Effector memory CD8-positive, alpha-beta T cell (primary cell): ENCODE measurements at regions not wholly inside any gene's neighbourhood (a gene's known extent, or its start where the extent isn't known, plus 50 kb on each side); places are given as distances from the start of the nearest gene placed in this dataset.
"Not testable (repeated sequence)": the region's sequence is repeated elsewhere in the genome, so short reads cannot be mapped to it uniquely, and the experiment has no call there.

Experiments
- ATAC-seq: fragments of 150-1000 bp; cut with Tn5 transposase; replicated peaks from 2 replicates; pipeline ENCODE4 v1.10.0; 2021; ENCODE audit warnings: mild to moderate bottlenecking, moderate library complexity
- DNase-seq, 3 experiments: peaks; one replicate each; pipeline ENCODE4 v3.0.0; 2021
- H3K27ac Mint-ChIP-seq, 2 donors: one replicate each; pipeline ENCODE4 v1.8.0; 2022; ENCODE audit warnings: mild to moderate bottlenecking in 2 of 2, mixed read lengths in 2 of 2, moderate library complexity in 2 of 2
- H3K27me3 Mint-ChIP-seq, 2 donors: one replicate each; pipeline ENCODE4 v1.8.0; 2022; ENCODE audit warnings: mixed read lengths in 2 of 2
- H3K36me3 Mint-ChIP-seq: one replicate; pipeline ENCODE4 v1.8.0; 2022; ENCODE audit warnings: mild to moderate bottlenecking, moderate library complexity, mixed read lengths; ENCODE audit not compliant: insufficient read depth
- H3K4me1 Mint-ChIP-seq, 2 donors: one replicate each; pipeline ENCODE4 v1.8.0; 2022; ENCODE audit warnings: low read depth in 2 of 2, mixed read lengths in 2 of 2
- H3K4me3 Mint-ChIP-seq, 2 donors: one replicate each; pipeline ENCODE4 v1.8.0; 2022; ENCODE audit warnings: mild to moderate bottlenecking in 2 of 2, mixed read lengths in 2 of 2, moderate library complexity in 2 of 2
- H3K9me3 Mint-ChIP-seq, 2 donors: one replicate each; pipeline ENCODE4 v1.8.0; 2022; ENCODE audit warnings: mixed read lengths in 2 of 2

- no peaks in the 10 kb centered on the region for H3K36me3 Mint-ChIP-seq
- H3K27ac Mint-ChIP-seq, result no peak overlapping the region
- no peaks in the 10 kb centered on the region for H3K4me1 Mint-ChIP-seq
- ATAC-seq (no peak), DNase-seq (no peak)
- no peak overlapping the region for H3K4me3 Mint-ChIP-seq
- H3K9me3 Mint-ChIP-seq, result no peaks in the 10 kb centered on the region
- peaks cover 64 to 80% of the 10 kb centered on the region in 2 donors for H3K27me3 Mint-ChIP-seq
These were observed 304.4 kb downstream of the FOXL1 start for GRCh38 chr16:86882586-86883280.

- Mint-ChIP-seq H3K36me3 (no peaks in the 10 kb centered on the region), H3K27ac (no peak overlapping the region), H3K4me3 (no peak overlapping the region), H3K27me3 (peaks cover 60 to 79% of the 10 kb centered on the region in 2 donors), H3K9me3 (no peaks in the 10 kb centered on the region), H3K4me1 (no peaks in the 10 kb centered on the region)
- DNase-seq (no peak), ATAC-seq (no peak)
These were observed 305.4 kb downstream of the FOXL1 start for GRCh38 chr16:86883583-86884389.

- Mint-ChIP-seq H3K36me3 (no peaks in the 10 kb centered on the region), H3K9me3 (no peaks in the 10 kb centered on the region), H3K27me3 (peaks cover 55 to 73% of the 10 kb centered on the region in 2 donors), H3K4me3 (no peak overlapping the region), H3K4me1 (no peaks in the 10 kb centered on the region), H3K27ac (no peak overlapping the region)
- no peak for ATAC-seq
- no peak for DNase-seq
These were observed 306.0 kb downstream of the FOXL1 start for GRCh38 chr16:86884390-86884650.

- H3K27me3 Mint-ChIP-seq, result peaks cover 47 to 65% of the 10 kb centered on the region in 2 donors
- DNase-seq (no peak), ATAC-seq (no peak)
- no peak overlapping the region for H3K27ac Mint-ChIP-seq
- H3K36me3 Mint-ChIP-seq, result no peaks in the 10 kb centered on the region
- H3K9me3 Mint-ChIP-seq, result no peaks in the 10 kb centered on the region
- no peak overlapping the region for H3K4me3 Mint-ChIP-seq
- no peaks in the 10 kb centered on the region for H3K4me1 Mint-ChIP-seq
These were observed 306.8 kb downstream of the FOXL1 start for GRCh38 chr16:86885139-86885538.

GRCh38 chr16:86886651-86887050 lies 308.3 kb downstream of the FOXL1 start:
- no peak for DNase-seq
- Mint-ChIP-seq H3K27me3 (peaks cover 37 to 59% of the 10 kb centered on the region in 2 donors), H3K36me3 (no peaks in the 10 kb centered on the region), H3K4me3 (no peak overlapping the region), H3K9me3 (no peaks in the 10 kb centered on the region), H3K27ac (no peak overlapping the region), H3K4me1 (no peaks in the 10 kb centered on the region)
- no peak for ATAC-seq

GRCh38 chr16:86887416-86887815 lies 309.1 kb downstream of the FOXL1 start:
- H3K36me3 Mint-ChIP-seq, result no peaks in the 10 kb centered on the region
- DNase-seq, result no peak
- no peak overlapping the region for H3K27ac Mint-ChIP-seq
- no peak overlapping the region for H3K4me3 Mint-ChIP-seq
- peaks cover 30 to 53% of the 10 kb centered on the region in 2 donors for H3K27me3 Mint-ChIP-seq
- no peak for ATAC-seq
- H3K4me1 Mint-ChIP-seq, result no peaks in the 10 kb centered on the region
- H3K9me3 Mint-ChIP-seq, result no peaks in the 10 kb centered on the region

- no peaks in the 10 kb centered on the region for H3K36me3 Mint-ChIP-seq
- no peak overlapping the region for H3K27ac Mint-ChIP-seq
- no peaks in the 10 kb centered on the region for H3K4me1 Mint-ChIP-seq
- ATAC-seq, result no peak
- H3K27me3 Mint-ChIP-seq, result peaks cover 27 to 55% of the 10 kb centered on the region in 2 donors
- no peak for DNase-seq
- no peaks in the 10 kb centered on the region for H3K9me3 Mint-ChIP-seq
- H3K4me3 Mint-ChIP-seq, result no peak overlapping the region
These were observed 310.1 kb downstream of the FOXL1 start for GRCh38 chr16:86888231-86889053.

GRCh38 chr16:86889054-86889366 lies 310.7 kb downstream of the FOXL1 start:
- DNase-seq, H3K27ac Mint-ChIP-seq, H3K36me3 Mint-ChIP-seq, H3K4me1 Mint-ChIP-seq, ATAC-seq, H3K9me3 Mint-ChIP-seq, H3K4me3 Mint-ChIP-seq: not testable (repeated sequence)
- peaks cover 32 to 57% of the 10 kb centered on the region in 2 donors for H3K27me3 Mint-ChIP-seq

- ATAC-seq, result no peak
- Mint-ChIP-seq H3K4me3 (no peak overlapping the region), H3K27ac (no peak overlapping the region), H3K9me3 (no peaks in the 10 kb centered on the region), H3K4me1 (no peaks in the 10 kb centered on the region), H3K36me3 (no peaks in the 10 kb centered on the region), H3K27me3 (peaks cover 27 to 57% of the 10 kb centered on the region in 2 donors)
- DNase-seq, result no peak
These were observed 311.6 kb downstream of the FOXL1 start for GRCh38 chr16:86889974-86890373.

GRCh38 chr16:86891121-86891520 lies 312.8 kb downstream of the FOXL1 start:
- H3K27ac Mint-ChIP-seq, result no peak overlapping the region
- ATAC-seq (no peak), DNase-seq (no peak)
- no peaks in the 10 kb centered on the region for H3K36me3 Mint-ChIP-seq
- no peaks in the 10 kb centered on the region for H3K4me1 Mint-ChIP-seq
- no peaks in the 10 kb centered on the region for H3K9me3 Mint-ChIP-seq
- no peak overlapping the region for H3K4me3 Mint-ChIP-seq
- H3K27me3 Mint-ChIP-seq, result peaks cover 25 to 57% of the 10 kb centered on the region in 2 donors

GRCh38 chr16:86891631-86892030 lies 313.3 kb downstream of the FOXL1 start:
- Mint-ChIP-seq H3K4me1 (no peaks in the 10 kb centered on the region), H3K27me3 (peaks cover 29 to 57% of the 10 kb centered on the region in 2 donors), H3K9me3 (no peaks in the 10 kb centered on the region), H3K36me3 (peaks cover 3% of the 10 kb centered on the region), H3K27ac (no peak overlapping the region), H3K4me3 (no peak overlapping the region)
- DNase-seq (no peak), ATAC-seq (no peak)

- peaks cover 3% of the 10 kb centered on the region for H3K36me3 Mint-ChIP-seq
- ATAC-seq (no peak), DNase-seq (no peak)
- H3K4me3 Mint-ChIP-seq, result no peak overlapping the region
- no peaks in the 10 kb centered on the region for H3K9me3 Mint-ChIP-seq
- H3K27ac Mint-ChIP-seq, result no peak overlapping the region
- H3K27me3 Mint-ChIP-seq, result peaks cover 29 to 56% of the 10 kb centered on the region in 2 donors
- no peaks in the 10 kb centered on the region for H3K4me1 Mint-ChIP-seq
These were observed 314.2 kb downstream of the FOXL1 start for GRCh38 chr16:86892509-86892908.

GRCh38 chr16:86893506-86893905 lies 315.2 kb downstream of the FOXL1 start:
- no peak for DNase-seq
- H3K4me1 Mint-ChIP-seq, result no peaks in the 10 kb centered on the region
- peaks cover 3% of the 10 kb centered on the region for H3K36me3 Mint-ChIP-seq
- no peak overlapping the region for H3K27ac Mint-ChIP-seq
- peaks cover 21 to 48% of the 10 kb centered on the region in 2 donors for H3K27me3 Mint-ChIP-seq
- no peak overlapping the region for H3K4me3 Mint-ChIP-seq
- H3K9me3 Mint-ChIP-seq, result no peaks in the 10 kb centered on the region
- ATAC-seq, result no peak
